ENCODE measurements at regions not wholly inside any gene's neighbourhood (a gene's known extent, or its start where the extent isn't known, plus 50 kb on each side); places are given as distances from the start of the nearest gene placed in this dataset.
"Not testable (repeated sequence)": the region's sequence is repeated elsewhere in the genome, so short reads cannot be mapped to it uniquely, and the experiment has no call there.

- not testable (repeated sequence) for TF ChIP-seq CTCF (IDR thresholded peaks at IDR 0.05); EZH2 (IDR thresholded peaks at IDR 0.05; ENCODE audit: borderline replicate concordance, insufficient read depth, low read depth, low read length, poor library complexity, severe bottlenecking)
Measured at GRCh38 chr2:95752126-95752525, 160.3 kb downstream of the TRIM43 start.
